ENCODE measurements at regions not wholly inside any gene's neighbourhood (a gene's known extent, or its start where the extent isn't known, plus 50 kb on each side); places are given as distances from the start of the nearest gene placed in this dataset.

- Histone ChIP-seq H3K27me3 (ENCODE audit: insufficient read depth, low read length) (no peaks in the 10 kb centered on the region), H2AFZ (ENCODE audit: low read length) (no peak overlapping the region), H3K4me3 (ENCODE audit: insufficient read depth, low read length) (no peak overlapping the region), H3K9me3 (ENCODE audit: low read depth, low read length) (no peaks in the 10 kb centered on the region), H3K36me3 (ENCODE audit: insufficient read depth, low read length) (no peaks in the 10 kb centered on the region), H4K20me1 (ENCODE audit: insufficient read depth, low read length) (no peaks in the 10 kb centered on the region), H3K79me2 (ENCODE audit: insufficient read depth, low read length) (no peaks in the 10 kb centered on the region), H3K4me2 (ENCODE audit: insufficient read depth, low read length) (no peak overlapping the region), H3K27ac (ENCODE audit: low read depth, low read length) (no peak overlapping the region), H3K4me1 (ENCODE audit: insufficient read depth, low read length) (no peaks in the 10 kb centered on the region)
- TF ChIP-seq CTCF (IDR thresholded peaks at IDR 0.05; ENCODE audit: extremely low read depth, low read depth, low read length) = no peak
- DNase-seq (ENCODE audit: insufficient read length, low spot score, missing footprints) = no peak
Observed at GRCh38 chr6:133047706-133048105, 193.5 kb upstream of the EYA4 start.

GRCh38 chr6:133051240-133051639 lies 189.9 kb upstream of the EYA4 start:
- Histone ChIP-seq H3K79me2 (ENCODE audit: insufficient read depth, low read length) (no peaks in the 10 kb centered on the region), H3K4me2 (ENCODE audit: insufficient read depth, low read length) (no peak overlapping the region), H4K20me1 (ENCODE audit: insufficient read depth, low read length) (no peaks in the 10 kb centered on the region), H3K4me3 (ENCODE audit: insufficient read depth, low read length) (no peak overlapping the region), H3K4me1 (ENCODE audit: insufficient read depth, low read length) (no peaks in the 10 kb centered on the region), H2AFZ (ENCODE audit: low read length) (no peak overlapping the region), H3K27ac (ENCODE audit: low read depth, low read length) (no peak overlapping the region), H3K9me3 (ENCODE audit: low read depth, low read length) (no peaks in the 10 kb centered on the region), H3K36me3 (ENCODE audit: insufficient read depth, low read length) (no peaks in the 10 kb centered on the region), H3K27me3 (ENCODE audit: insufficient read depth, low read length) (no peaks in the 10 kb centered on the region)
- DNase-seq (ENCODE audit: insufficient read length, low spot score, missing footprints) = no peak
- TF ChIP-seq CTCF (IDR thresholded peaks at IDR 0.05; ENCODE audit: extremely low read depth, low read depth, low read length) = no peak

GRCh38 chr6:133052465-133052864 lies 188.7 kb upstream of the EYA4 start:
- no peaks in the 10 kb centered on the region for H4K20me1 ChIP-seq (ENCODE audit: insufficient read depth, low read length)

GRCh38 chr6:133055441-133055966 lies 185.7 kb upstream of the EYA4 start:
- no peak overlapping the region for H3K4me2 ChIP-seq (ENCODE audit: insufficient read depth, low read length)
- no peaks in the 10 kb centered on the region for H3K36me3 ChIP-seq (ENCODE audit: insufficient read depth, low read length)
- no peaks in the 10 kb centered on the region for H3K79me2 ChIP-seq (ENCODE audit: insufficient read depth, low read length)
- no peaks in the 10 kb centered on the region for H3K4me1 ChIP-seq (ENCODE audit: insufficient read depth, low read length)
- no peaks in the 10 kb centered on the region for H4K20me1 ChIP-seq (ENCODE audit: insufficient read depth, low read length)
- no peak overlapping the region for H3K4me3 ChIP-seq (ENCODE audit: insufficient read depth, low read length)
- no peak for DNase-seq (ENCODE audit: insufficient read length, low spot score, missing footprints)
- H2AFZ ChIP-seq (ENCODE audit: low read length) = no peak overlapping the region
- no peak for TF ChIP-seq CTCF (IDR thresholded peaks at IDR 0.05; ENCODE audit: extremely low read depth, low read depth, low read length)
- no peaks in the 10 kb centered on the region for H3K27me3 ChIP-seq (ENCODE audit: insufficient read depth, low read length)
- H3K27ac ChIP-seq (ENCODE audit: low read depth, low read length) = no peak overlapping the region
- H3K9me3 ChIP-seq (ENCODE audit: low read depth, low read length) = no peaks in the 10 kb centered on the region

More at GRCh38 chr6:133052465-133052864, 188.7 kb upstream of the EYA4 start:
- H3K27ac ChIP-seq (ENCODE audit: low read depth, low read length) = no peak overlapping the region
- H3K4me3 ChIP-seq (ENCODE audit: insufficient read depth, low read length) = no peak overlapping the region
- TF ChIP-seq CTCF (IDR thresholded peaks at IDR 0.05; ENCODE audit: extremely low read depth, low read depth, low read length) = no peak
- H3K9me3 ChIP-seq (ENCODE audit: low read depth, low read length) = no peaks in the 10 kb centered on the region
- no peak for DNase-seq (ENCODE audit: insufficient read length, low spot score, missing footprints)
- no peaks in the 10 kb centered on the region for H3K79me2 ChIP-seq (ENCODE audit: insufficient read depth, low read length)
- H3K4me2 ChIP-seq (ENCODE audit: insufficient read depth, low read length) = no peak overlapping the region
- no peaks in the 10 kb centered on the region for H3K4me1 ChIP-seq (ENCODE audit: insufficient read depth, low read length)
- no peaks in the 10 kb centered on the region for H3K36me3 ChIP-seq (ENCODE audit: insufficient read depth, low read length)
- H2AFZ ChIP-seq (ENCODE audit: low read length) = no peak overlapping the region
- H3K27me3 ChIP-seq (ENCODE audit: insufficient read depth, low read length) = no peaks in the 10 kb centered on the region

All from osteoblast (primary cell).